GM23248 (cell line): ENCODE measurements at regions not wholly inside any gene's neighbourhood (a gene's known extent, or its start where the extent isn't known, plus 50 kb on each side); places are given as distances from the start of the nearest gene placed in this dataset.

Source experiments
- DNase-seq: peaks from one replicate; pipeline ENCODE4 v3.0.0-alpha.2; 2015
- H2AFZ ChIP-seq: fragments of 200-600 bp; sonication (generic); 2 replicates; pipeline ENCODE4 v1.6.1; 2016; ENCODE audit warnings: antibody characterized with exemption
- H3F3A ChIP-seq: fragments of 200-600 bp; sonication (generic); 2 replicates; pipeline ENCODE4 v1.6.1; 2016; ENCODE audit warnings: mild to moderate bottlenecking, antibody characterized with exemption, mixed run types; ENCODE audit not compliant: insufficient read depth
- H3K27ac ChIP-seq: fragments of 200-600 bp; sonication (generic); 2 replicates; pipeline ENCODE4 v1.5.1; 2016; ENCODE audit warnings: mild to moderate bottlenecking
- H3K27me3 ChIP-seq: fragments of 200-600 bp; sonication (generic); replicated peaks from 2 replicates; pipeline ENCODE4 v1.6.1; 2016; ENCODE audit warnings: mild to moderate bottlenecking; ENCODE audit not compliant: insufficient read depth
- H3K36me3 ChIP-seq: fragments of 200-600 bp; sonication (generic); 2 replicates; pipeline ENCODE4 v1.6.1; 2016; ENCODE audit warnings: low read depth, mild to moderate bottlenecking
- H3K4me1 ChIP-seq: fragments of 200-600 bp; sonication (generic); 2 replicates; pipeline ENCODE4 v1.6.1; 2016; ENCODE audit warnings: mild to moderate bottlenecking; ENCODE audit not compliant: insufficient read depth
- H3K4me2 ChIP-seq: fragments of 200-600 bp; sonication (generic); one replicate; pipeline ENCODE4 v1.6.1; 2016; ENCODE audit warnings: mild to moderate bottlenecking; ENCODE audit not compliant: unreplicated experiment
- H3K4me3 ChIP-seq: fragments of 200-600 bp; sonication (generic); 2 replicates; pipeline ENCODE4 v1.5.1; 2016; ENCODE audit warnings: mild to moderate bottlenecking
- H3K79me2 ChIP-seq: fragments of 200-600 bp; sonication (generic); 2 replicates; pipeline ENCODE4 v1.6.1; 2016; ENCODE audit warnings: mild to moderate bottlenecking; ENCODE audit not compliant: insufficient read depth
- H3K9ac ChIP-seq: fragments of 200-600 bp; sonication (generic); 2 replicates; pipeline ENCODE4 v1.6.1; 2016; ENCODE audit warnings: mild to moderate bottlenecking
- H3K9me2 ChIP-seq: fragments of 200-600 bp; sonication (generic); 2 replicates; pipeline ENCODE4 v1.6.1; 2016; ENCODE audit warnings: mixed run types, mild to moderate bottlenecking, moderate library complexity; ENCODE audit not compliant: insufficient read depth
- H3K9me3 ChIP-seq: fragments of 200-600 bp; sonication (generic); one replicate; pipeline ENCODE4 v1.6.1; 2017; ENCODE audit warnings: low read depth
- H4K20me1 ChIP-seq: fragments of 200-600 bp; sonication (generic); 2 replicates; pipeline ENCODE4 v1.6.0; 2016; ENCODE audit not compliant: insufficient read depth
- EZH2 ChIP-seq: fragments of 200-600 bp; sonication (generic); IDR thresholded peaks from 2 replicates; pipeline ENCODE4 v1.6.1; 2018; ENCODE audit warnings: antibody characterized with exemption, mild to moderate bottlenecking; ENCODE audit not compliant: insufficient read depth, poor library complexity, severe bottlenecking
- EZH2phosphoT487 ChIP-seq: fragments of 200-600 bp; sonication (generic); IDR thresholded peaks from 2 replicates; pipeline ENCODE4 v1.6.1; 2018; ENCODE audit warnings: antibody characterized with exemption, moderate library complexity, mild to moderate bottlenecking, low read depth; ENCODE audit not compliant: insufficient read depth
- WGBS, 2 experiments: methylation state at CpG; one replicate each; pipeline ENCODE4 v1.1.6; 2015 to 2017; ENCODE audit warnings: low lambda C conversion rate in 2 of 2, low coverage in 1 of 2; ENCODE audit errors: missing lambda C conversion rate in 2 of 2; 5-methylcytosine and 5-hydroxymethylcytosine counted together
- in situ Hi-C: fragments of 300-500 bp; cut with MboI; formaldehyde crosslinking; loops from 2 replicates; pipeline ENCODE4 v1.15.0; 2020

GRCh38 chr1:228870041-228870713 is 134.9 kb downstream of the RHOU start:
- Histone ChIP-seq H3K4me2 (no peak overlapping the region), H3K4me1 (no peaks in the 10 kb centered on the region), H3K79me2 (no peaks in the 10 kb centered on the region), H3K36me3 (no peaks in the 10 kb centered on the region), H3K9me3 (no peaks in the 10 kb centered on the region), H2AFZ (no peak overlapping the region), H3K27ac (no peak overlapping the region), H3K9me2 (no peaks in the 10 kb centered on the region), H3F3A (no peaks in the 10 kb centered on the region), H3K4me3 (no peak overlapping the region), H4K20me1 (no peaks in the 10 kb centered on the region), H3K9ac (no peak overlapping the region), H3K27me3 (peaks cover 2% of the 10 kb centered on the region)
- no peak for DNase-seq
- no peak for TF ChIP-seq EZH2phosphoT487
- TF ChIP-seq EZH2 = no peak
- 76 to 80% methylated on average over 9 of the region's 9 CpGs for WGBS, 2 experiments
- in situ Hi-C loops = no loop called here

GRCh38 chr1:228871314-228872061 is 136.2 kb downstream of the RHOU start:
- Histone ChIP-seq H3K9me2 (no peaks in the 10 kb centered on the region), H3K9ac (no peak overlapping the region), H3K4me3 (no peak overlapping the region), H3K79me2 (no peaks in the 10 kb centered on the region), H3K36me3 (no peaks in the 10 kb centered on the region), H4K20me1 (no peaks in the 10 kb centered on the region), H3F3A (no peaks in the 10 kb centered on the region), H2AFZ (no peak overlapping the region), H3K4me1 (no peaks in the 10 kb centered on the region), H3K9me3 (no peaks in the 10 kb centered on the region), H3K27ac (no peak overlapping the region), H3K4me2 (no peak overlapping the region), H3K27me3 (peaks cover 7% of the 10 kb centered on the region)
- no peak for TF ChIP-seq EZH2
- no peak for TF ChIP-seq EZH2phosphoT487
- 30 to 34% methylated on average over 8 of the region's 8 CpGs for WGBS, 2 experiments
- in situ Hi-C loops = no loop called here
- DNase-seq = no peak

- Histone ChIP-seq H3K9me2 (no peaks in the 10 kb centered on the region), H3K79me2 (no peaks in the 10 kb centered on the region), H3K27me3 (peaks cover 7% of the 10 kb centered on the region), H3K4me3 (no peak overlapping the region), H2AFZ (no peak overlapping the region), H3K9me3 (no peaks in the 10 kb centered on the region), H3K4me2 (no peak overlapping the region), H4K20me1 (no peaks in the 10 kb centered on the region), H3K36me3 (no peaks in the 10 kb centered on the region), H3K9ac (no peak overlapping the region), H3K27ac (no peak overlapping the region), H3K4me1 (no peaks in the 10 kb centered on the region), H3F3A (no peaks in the 10 kb centered on the region)
- in situ Hi-C loops = no loop called here
- TF ChIP-seq EZH2 (no peak), EZH2phosphoT487 (no peak)
- WGBS, 2 experiments = 83 to 86% methylated on average over 7 of the region's 7 CpGs
- DNase-seq = no peak
Measured at GRCh38 chr1:228872080-228872479, 136.8 kb downstream of the RHOU start.

GRCh38 chr1:228873709-228874108 is 138.4 kb downstream of the RHOU start:
- Histone ChIP-seq H3K27me3 (peaks cover 7% of the 10 kb centered on the region), H3K36me3 (no peaks in the 10 kb centered on the region), H3K4me2 (no peak overlapping the region), H3K9ac (no peak overlapping the region), H3K9me3 (no peaks in the 10 kb centered on the region), H2AFZ (no peak overlapping the region), H3K9me2 (no peaks in the 10 kb centered on the region), H3K4me1 (no peaks in the 10 kb centered on the region), H3K27ac (no peak overlapping the region), H3K4me3 (no peak overlapping the region), H3F3A (no peaks in the 10 kb centered on the region), H4K20me1 (no peaks in the 10 kb centered on the region), H3K79me2 (no peaks in the 10 kb centered on the region)
- TF ChIP-seq EZH2 (no peak), EZH2phosphoT487 (no peak)
- 43 to 52% methylated on average over 3 of the region's 3 CpGs for WGBS, 2 experiments
- in situ Hi-C loops = no loop called here
- peak; percentile 29 for DNase-seq
